ENCODE measurements at regions not wholly inside any gene's neighbourhood (a gene's known extent, or its start where the extent isn't known, plus 50 kb on each side); places are given as distances from the start of the nearest gene placed in this dataset.

DNA sequence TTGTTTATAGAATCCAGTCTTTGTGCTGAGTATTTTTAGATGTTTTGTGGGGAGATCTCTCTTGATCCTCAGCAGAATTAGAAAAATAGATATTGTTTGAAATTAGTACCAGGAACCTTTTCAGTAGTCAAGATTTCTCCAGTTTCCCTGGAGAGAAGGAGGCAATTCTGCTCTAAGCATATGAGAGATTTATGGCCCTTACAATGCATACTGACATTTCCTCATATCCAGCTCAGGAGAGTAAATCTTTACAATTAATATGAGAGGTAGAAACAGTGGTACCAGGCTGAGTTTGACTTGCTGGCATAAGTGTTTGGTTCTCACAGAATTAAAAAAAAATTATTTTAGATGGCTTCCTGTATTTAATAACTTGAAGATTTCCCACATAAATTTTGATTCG, 239.1 kb upstream of the SGO1 start:
- TF ChIP-seq, protein P1, sequence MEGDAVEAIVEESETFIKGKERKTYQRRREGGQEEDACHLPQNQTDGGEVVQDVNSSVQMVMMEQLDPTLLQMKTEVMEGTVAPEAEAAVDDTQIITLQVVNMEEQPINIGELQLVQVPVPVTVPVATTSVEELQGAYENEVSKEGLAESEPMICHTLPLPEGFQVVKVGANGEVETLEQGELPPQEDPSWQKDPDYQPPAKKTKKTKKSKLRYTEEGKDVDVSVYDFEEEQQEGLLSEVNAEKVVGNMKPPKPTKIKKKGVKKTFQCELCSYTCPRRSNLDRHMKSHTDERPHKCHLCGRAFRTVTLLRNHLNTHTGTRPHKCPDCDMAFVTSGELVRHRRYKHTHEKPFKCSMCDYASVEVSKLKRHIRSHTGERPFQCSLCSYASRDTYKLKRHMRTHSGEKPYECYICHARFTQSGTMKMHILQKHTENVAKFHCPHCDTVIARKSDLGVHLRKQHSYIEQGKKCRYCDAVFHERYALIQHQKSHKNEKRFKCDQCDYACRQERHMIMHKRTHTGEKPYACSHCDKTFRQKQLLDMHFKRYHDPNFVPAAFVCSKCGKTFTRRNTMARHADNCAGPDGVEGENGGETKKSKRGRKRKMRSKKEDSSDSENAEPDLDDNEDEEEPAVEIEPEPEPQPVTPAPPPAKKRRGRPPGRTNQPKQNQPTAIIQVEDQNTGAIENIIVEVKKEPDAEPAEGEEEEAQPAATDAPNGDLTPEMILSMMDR (IDR thresholded peaks at IDR 0.05): no peak
- TF ChIP-seq POLR2A (IDR thresholded peaks at IDR 0.05) (no peak), EP300 (IDR thresholded peaks at IDR 0.05) (no peak)
